ENCODE measurements at regions not wholly inside any gene's neighbourhood (a gene's known extent, or its start where the extent isn't known, plus 50 kb on each side); places are given as distances from the start of the nearest gene placed in this dataset. TPM values are rescaled to one million over a fixed set of nuclear protein-coding genes. Genes with fewer than 3 reads are reported as not detected.
A peak's percentile ranks its signal among the peaks of the same experiment; 100 is the strongest.
"Not testable (repeated sequence)": the region's sequence is repeated elsewhere in the genome, so short reads cannot be mapped to it uniquely, and the experiment has no call there.

GRCh38 chr6:5828296-5828695, 178.4 kb downstream of the NRN1 start:
- Histone ChIP-seq H3K4me3 (ENCODE audit: low read depth, low read length) (no peak overlapping the region), H3K27me3 (ENCODE audit: control insufficient read depth, insufficient read depth, low read length) (no peaks in the 10 kb centered on the region), H3K27ac (ENCODE audit: low read depth, low read length) (no peak overlapping the region), H3K4me1 (ENCODE audit: control insufficient read depth, insufficient read depth, low read length) (peaks cover 27% of the 10 kb centered on the region), H3K36me3 (ENCODE audit: control insufficient read depth, insufficient read depth, low read length) (no peaks in the 10 kb centered on the region), H3K9me3 (ENCODE audit: control insufficient read depth, insufficient read depth, low read length) (no peaks in the 10 kb centered on the region)
- 72% methylated on average over 9 of the region's 11 CpGs for WGBS (ENCODE audit: insufficient coverage)
- DNase-seq (ENCODE audit: low read depth in 4 of 6, low spot score in 6 of 6), result no peak

DNA sequence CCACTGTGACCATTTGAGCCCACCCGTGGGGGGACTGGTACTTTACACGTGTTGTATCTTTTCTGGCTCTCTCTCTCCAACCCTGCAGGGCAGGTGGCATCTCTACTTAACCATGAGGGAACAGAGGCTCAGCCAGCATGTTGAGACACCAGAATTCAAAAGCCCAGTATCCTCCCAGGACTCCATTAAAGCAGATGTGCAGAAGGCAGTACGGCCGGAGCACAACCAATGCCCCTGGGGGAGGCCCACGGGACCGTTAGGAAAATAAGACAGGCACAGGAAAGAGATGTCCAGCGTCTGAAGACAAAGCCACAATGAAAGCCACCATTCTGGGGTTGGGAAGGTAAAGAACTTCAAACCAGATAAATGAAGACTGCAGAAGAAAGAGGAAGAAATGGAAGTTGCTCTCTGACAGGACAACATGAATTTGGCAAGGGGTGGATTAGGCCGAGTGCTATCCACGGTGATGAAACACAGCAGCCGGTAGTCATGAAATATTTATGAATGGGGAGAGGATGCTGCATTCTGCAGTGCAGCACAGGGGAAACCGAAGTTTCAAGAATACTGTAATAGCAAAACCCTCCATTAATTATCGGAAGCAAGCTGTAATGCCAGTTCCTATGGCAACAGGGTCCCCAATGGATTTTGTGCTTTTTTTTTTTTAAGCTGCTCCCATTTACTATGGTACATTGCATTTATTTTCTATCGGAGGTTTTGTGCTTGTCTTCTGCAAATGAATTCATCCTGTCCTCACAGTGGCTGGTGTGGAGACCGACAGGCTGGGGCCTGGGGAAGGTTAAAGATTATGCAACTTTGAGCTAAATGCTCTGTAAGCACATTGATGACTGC, 179.4 kb downstream of the NRN1 start:
- Histone ChIP-seq H3K27ac (ENCODE audit: low read depth, low read length) (peak overlapping the region; percentile 15), H3K9me3 (ENCODE audit: control insufficient read depth, insufficient read depth, low read length) (no peaks in the 10 kb centered on the region), H3K36me3 (ENCODE audit: control insufficient read depth, insufficient read depth, low read length) (no peaks in the 10 kb centered on the region), H3K4me3 (ENCODE audit: low read depth, low read length) (no peak overlapping the region), H3K4me1 (ENCODE audit: control insufficient read depth, insufficient read depth, low read length) (peaks cover 27% of the 10 kb centered on the region), H3K27me3 (ENCODE audit: control insufficient read depth, insufficient read depth, low read length) (no peaks in the 10 kb centered on the region)
- DNase-seq (ENCODE audit: low read depth in 4 of 6, low spot score in 6 of 6), result peak in 4 of 6 donors; percentile 48 to 97 (median 64)
- 14% methylated on average over 8 of the region's 14 CpGs for WGBS (ENCODE audit: insufficient coverage)

DNA sequence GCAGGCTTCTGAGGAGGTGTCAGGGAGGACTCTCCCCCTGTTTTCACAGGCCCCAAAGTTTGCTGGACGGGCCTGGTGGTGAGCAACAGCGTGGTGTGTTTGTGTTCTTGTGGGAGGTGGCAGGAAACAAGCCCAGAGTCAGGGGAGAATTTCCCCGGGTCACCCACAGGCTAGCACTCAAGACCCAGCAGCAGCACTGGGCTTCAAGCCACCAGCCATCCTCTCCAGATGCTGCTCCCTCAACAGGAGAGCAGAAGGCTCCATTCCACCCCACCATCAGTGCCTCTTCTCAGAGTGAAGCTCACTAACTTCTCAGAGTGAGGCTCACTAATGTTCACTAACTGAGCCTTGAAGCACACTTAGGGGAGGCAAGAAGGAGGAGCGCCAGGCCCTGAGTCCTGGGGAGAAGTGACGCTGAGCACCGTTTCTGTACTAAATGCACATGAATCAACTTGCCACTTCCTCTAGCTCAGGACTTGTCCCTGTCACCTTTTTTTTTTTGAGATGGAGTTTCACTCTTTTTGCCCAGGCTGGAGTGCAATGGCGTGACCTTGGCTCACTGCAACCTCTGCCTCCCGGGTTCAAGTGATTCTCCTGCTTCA, 182.2 kb downstream of the NRN1 start:
- not testable (repeated sequence) for H3K9me3 ChIP-seq (ENCODE audit: control insufficient read depth, insufficient read depth, low read length); H3K36me3 ChIP-seq (ENCODE audit: control insufficient read depth, insufficient read depth, low read length); H3K27ac ChIP-seq (ENCODE audit: low read depth, low read length); DNase-seq (ENCODE audit: low read depth in 4 of 6, low spot score in 6 of 6); H3K27me3 ChIP-seq (ENCODE audit: control insufficient read depth, insufficient read depth, low read length); H3K4me3 ChIP-seq (ENCODE audit: low read depth, low read length)
- WGBS (ENCODE audit: insufficient coverage), result 86% methylated on average over 4 of the region's 8 CpGs
- peaks cover 18% of the 10 kb centered on the region for H3K4me1 ChIP-seq (ENCODE audit: control insufficient read depth, insufficient read depth, low read length)

Small RNAs in the stretch of these regions (small RNA-seq; reads per million reads assigned to genes)
- gene RN7SL221P (ENCODE audit: low replicate concordance), result not detected

Measured in spinal cord (tissue), 10 donors.